ENCODE measurements at regions not wholly inside any gene's neighbourhood (a gene's known extent, or its start where the extent isn't known, plus 50 kb on each side); places are given as distances from the start of the nearest gene placed in this dataset.

DNA sequence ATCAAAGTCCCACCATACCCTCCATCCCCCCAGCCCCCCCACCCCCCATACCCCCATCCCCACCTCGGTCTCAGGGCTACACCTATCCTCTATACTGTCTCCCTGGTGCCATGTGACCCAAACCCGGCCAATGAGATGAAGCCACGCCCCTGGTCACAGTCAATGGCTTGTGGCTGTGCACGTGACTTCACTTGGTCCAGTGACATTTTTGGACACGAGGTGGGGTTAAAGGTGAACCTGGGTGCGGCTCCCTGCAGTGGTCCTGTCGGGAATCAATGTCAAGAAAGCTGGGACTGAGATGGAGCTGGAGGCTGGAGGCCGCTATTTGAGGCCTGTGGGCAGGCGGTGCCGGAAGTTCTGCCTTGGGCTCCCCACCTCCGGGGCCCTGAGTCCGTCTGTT, 100.7 kb upstream of the MAP1LC3B2 start:
- no peak for DNase-seq (ENCODE audit: low read depth)

- no peak for DNase-seq (ENCODE audit: low read depth)
Measured at GRCh38 chr12:116459011-116459875, 99.9 kb upstream of the MAP1LC3B2 start.

DNA sequence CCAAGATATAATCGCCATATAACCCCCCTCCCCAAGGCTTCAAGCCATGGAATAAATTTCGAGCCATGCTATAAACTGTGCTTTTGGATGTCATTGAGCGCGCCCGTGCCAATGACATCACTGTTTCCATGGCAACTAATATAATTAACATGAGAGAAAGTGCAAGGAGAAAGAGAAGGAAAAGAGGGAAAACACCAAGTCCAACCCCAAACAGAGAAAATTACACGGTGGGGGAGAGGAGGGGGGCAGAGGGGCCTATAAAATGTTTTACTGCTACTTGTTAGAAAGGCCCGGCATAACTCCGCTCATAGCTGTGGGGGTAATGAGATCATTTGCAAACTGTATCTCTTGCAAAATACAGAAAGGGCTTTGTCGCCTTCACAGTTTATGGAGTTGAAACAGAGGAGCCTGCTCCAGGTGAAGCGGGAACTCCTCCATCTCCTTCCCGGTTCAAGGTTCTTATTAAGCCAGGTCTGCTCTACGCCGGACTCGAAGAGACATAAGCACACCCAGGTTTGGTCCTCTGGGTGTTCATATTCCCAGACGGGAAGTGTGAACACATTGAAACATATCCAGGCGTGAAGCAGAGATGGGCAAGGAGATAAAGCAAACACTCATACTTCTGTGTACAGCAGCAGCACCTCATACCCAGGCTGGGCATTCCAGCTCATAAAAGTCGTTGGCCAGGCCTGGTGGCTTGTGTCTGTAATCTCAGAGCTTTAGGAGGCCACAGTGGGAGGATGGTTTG, 99.1 kb upstream of the MAP1LC3B2 start:
- no peak for DNase-seq (ENCODE audit: low read depth)

- DNase-seq (ENCODE audit: low read depth): no peak
Measured at GRCh38 chr12:116461060-116461459, 98.1 kb upstream of the MAP1LC3B2 start.

- DNase-seq (ENCODE audit: low read depth): no peak
Measured at GRCh38 chr12:116463366-116463765, 95.8 kb upstream of the MAP1LC3B2 start.

DNA sequence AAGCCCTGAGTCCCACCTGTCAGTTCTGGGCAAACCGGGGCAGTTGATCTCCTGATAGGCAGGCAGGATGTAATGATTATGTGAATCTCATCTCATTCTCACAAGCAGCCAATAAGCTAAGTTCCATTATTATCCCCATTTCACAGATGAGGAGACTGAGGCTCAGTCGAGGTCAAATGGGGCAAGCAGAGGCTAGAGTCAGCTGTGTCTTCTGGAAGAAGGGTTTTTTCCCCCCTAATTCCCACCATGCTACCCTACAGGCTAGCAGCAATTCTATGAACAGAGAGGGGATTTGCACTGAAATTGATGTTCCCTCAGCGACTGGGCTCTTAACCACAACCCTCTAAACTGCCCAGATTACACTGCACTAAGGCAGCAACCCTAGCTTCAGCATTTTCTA, 93.8 kb upstream of the MAP1LC3B2 start:
- no peak for DNase-seq (ENCODE audit: low read depth)

GRCh38 chr12:116465856-116466255, 93.3 kb upstream of the MAP1LC3B2 start:
- DNase-seq (ENCODE audit: low read depth): no peak

DNA sequence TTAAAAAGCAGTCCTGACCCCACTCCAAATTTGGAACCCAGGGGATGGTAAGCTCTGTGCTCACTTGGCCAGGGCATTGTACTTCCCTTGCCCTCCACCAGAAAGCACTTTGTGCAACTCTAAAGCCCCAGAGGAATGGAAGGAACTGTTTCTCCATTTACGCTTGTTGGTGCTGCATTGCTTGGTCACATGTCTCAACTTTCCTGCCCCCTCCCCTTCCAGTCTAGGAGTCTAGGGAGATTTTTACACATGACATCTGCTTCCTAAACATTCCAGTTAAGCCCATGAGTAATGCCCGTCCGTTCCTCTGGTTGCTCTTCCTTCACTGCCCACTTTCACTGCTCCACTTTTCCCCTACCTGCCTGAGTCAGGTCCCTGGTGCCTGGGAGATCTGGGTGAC, 92.6 kb upstream of the MAP1LC3B2 start:
- DNase-seq (ENCODE audit: low read depth): no peak

DNA sequence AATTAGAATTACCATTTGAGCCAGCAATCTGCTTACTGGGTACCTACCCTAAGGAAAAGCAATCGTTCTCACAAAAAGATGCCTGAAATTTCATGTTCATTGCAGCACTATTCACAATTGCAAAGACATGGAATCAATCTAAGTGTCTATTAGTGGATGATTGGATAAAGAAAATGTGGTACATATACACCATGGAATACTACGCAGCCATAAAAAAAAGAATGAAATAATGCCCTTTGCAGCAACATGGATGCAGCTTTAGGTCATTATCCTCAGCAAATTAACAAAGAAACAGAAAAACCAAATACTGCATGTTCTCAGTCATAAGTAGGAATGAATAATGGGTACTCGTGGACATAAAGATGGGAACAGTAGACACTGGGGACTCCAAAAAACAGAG, 89.8 kb upstream of the MAP1LC3B2 start:
- no peak for DNase-seq (ENCODE audit: low read depth)

DNA sequence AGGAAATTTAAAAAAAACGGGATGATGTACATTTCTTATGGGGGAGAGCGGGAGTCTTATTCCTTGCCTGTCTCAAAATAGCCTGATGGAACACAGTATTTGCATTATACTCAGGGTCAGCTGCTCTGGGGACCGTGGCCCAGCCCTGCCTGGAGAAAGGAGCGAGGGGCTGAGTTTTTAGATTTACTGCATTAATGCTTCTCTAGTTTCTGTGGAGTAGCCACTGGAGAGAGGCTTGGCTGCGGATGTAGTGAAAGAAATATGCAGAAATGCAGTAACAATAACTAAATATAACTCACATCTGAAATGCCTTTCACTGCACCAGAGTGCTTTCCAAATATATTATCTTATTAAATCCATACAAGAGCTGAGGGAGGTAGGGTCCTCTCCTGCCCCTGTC, 87.6 kb upstream of the MAP1LC3B2 start:
- no peak for DNase-seq (ENCODE audit: low read depth)

DNA sequence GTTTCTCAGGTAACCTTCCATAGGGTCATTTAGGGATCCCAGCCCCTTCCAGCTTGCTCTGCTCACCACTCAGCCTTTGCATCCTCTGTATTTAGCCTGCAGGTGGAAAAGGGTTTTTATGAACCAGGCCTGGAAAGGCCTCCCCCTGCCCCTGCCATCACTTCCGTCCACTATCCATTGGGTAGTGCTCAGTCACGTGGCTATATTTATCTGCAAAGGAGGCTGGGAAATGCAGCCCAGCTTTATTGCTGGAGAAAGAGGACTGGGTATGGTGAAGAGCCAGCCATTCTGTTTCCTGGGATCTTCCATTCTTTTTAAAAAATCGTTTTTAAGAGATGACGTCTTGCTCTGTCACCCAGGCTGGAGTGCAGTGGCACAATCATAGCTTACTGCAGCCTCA, 87.0 kb upstream of the MAP1LC3B2 start:
- DNase-seq (ENCODE audit: low read depth): no peak

- DNase-seq (ENCODE audit: low read depth): no peak
Measured at GRCh38 chr12:116473416-116473815, 85.8 kb upstream of the MAP1LC3B2 start.

GRCh38 chr12:116474331-116474730, 84.8 kb upstream of the MAP1LC3B2 start:
- no peak for DNase-seq (ENCODE audit: low read depth)

- no peak for DNase-seq (ENCODE audit: low read depth)
Measured at GRCh38 chr12:116474899-116475298, 84.3 kb upstream of the MAP1LC3B2 start.

DNA sequence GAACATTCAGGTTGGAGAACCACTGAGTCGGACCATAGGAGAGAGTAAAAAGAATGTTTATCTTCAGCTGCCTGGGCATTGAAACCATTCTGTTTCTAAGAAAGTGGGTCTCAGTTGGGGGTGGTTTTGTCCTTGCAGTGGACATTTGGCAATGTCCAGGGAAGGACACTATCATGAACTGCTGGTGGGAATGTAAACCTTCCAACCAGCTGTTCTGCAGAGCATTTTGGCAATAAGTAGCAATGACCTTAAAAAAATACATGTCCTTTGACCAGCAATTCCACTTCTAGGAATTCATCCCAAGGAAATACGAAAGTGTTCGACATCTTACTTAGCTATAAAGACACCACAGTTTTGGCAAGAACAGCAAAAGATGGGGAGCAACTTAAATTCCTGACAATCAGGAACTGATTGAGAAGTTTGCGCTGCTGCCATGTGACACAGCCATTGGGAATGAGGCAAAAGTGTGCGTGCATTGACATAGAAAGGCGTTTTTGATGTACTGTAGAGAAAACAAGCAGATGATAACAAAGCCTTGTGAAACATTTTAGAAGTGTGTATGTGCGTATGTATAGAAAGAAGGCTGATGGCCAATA, 82.9 kb upstream of the MAP1LC3B2 start:
- no peak for DNase-seq (ENCODE audit: low read depth)

DNA sequence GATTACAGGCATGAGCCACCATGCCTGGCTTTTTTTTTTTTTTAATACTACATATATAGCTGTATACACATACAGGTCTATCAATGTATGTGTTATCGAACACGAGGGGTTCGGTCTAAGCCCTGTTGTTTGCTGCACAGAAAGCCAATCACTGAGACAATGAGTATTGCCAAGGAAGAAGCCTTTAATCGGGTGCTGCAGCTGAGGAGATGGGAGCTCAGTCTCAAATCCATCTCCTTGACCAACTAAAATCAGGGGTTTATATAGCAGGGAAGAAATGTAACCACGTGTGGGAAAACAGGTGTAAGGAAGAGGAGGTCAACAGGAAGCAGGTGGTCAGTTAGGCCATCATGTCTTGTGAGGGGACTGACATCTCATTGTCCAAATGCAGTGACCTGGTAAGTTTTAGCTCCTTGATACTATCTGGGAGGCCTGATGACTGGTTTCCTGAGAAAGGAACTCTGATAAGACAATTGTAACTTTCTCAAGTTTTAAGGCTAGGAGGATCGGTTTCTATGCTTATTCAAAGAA, 80.9 kb upstream of the MAP1LC3B2 start:
- DNase-seq (ENCODE audit: low read depth): no peak

DNA sequence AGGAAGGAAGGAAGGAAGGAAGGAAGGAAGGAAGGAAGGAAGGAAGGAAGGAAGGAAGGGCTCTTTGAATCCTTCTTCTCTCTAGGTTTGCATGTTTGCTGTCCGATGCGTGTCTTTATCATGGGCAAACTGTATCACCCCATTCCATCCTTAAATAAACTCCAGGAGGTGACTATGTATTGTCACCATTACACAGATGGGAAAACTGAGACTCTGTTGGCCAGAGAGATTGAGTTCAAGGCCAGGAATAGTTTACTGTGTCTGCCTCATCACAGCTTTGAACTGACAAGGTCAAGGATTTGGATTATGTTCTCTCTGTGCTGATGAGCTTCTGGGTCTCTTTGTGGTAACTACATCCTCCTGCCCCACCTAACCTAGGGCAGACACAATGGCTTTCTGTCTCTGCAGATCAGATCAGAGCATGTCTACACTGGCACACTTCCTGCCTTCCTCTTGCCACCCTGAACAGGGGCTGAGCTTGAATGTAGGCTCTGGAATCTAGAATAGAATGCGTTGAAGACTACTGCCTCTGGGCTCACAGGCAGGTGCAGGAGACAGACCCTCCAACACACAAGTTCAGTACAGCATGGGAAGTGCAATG, 78.9 kb upstream of the MAP1LC3B2 start:
- no peak for DNase-seq (ENCODE audit: low read depth)

DNA sequence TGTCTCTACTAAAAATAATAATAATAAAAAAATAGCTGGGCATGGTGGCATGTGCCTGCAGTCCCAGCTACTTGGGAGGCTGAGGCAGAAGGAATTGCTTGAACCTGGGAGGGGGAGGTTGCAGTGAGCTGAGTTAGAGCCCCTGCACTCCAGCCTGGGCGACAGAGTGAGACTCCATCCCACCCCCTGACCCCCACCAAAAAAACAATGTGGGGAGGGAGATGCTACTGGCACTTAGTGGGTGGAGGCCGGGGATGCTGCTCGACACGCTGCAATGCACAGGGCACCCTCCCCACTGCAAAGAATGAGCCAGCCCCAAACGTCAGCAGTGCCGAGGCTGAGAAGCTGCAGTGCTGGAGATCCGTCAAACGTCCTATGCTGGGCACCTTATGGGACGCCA, 77.5 kb upstream of the MAP1LC3B2 start:
- DNase-seq (ENCODE audit: low read depth): no peak

- no peak for DNase-seq (ENCODE audit: low read depth)
Measured at GRCh38 chr12:116482179-116482578, 77.0 kb upstream of the MAP1LC3B2 start.

DNA sequence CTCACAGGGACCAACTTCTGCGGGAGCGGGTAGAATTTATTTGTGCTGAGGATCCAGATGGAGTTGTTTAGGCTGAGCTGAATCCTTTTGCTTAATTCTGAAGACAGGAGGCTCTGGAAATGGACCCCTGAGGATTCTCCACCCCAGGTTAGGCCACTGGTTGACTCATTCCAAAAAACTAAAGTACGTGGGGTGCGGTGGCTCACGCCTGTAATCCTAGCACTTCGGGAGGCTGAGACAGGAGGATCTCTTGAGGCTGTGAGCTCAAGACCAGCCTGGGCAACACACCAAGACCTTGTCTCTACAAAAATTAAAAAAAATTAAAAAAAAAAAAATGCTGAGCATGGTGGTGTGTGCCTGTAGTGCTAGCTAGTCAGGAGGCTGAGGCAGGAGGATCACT, 76.3 kb upstream of the MAP1LC3B2 start:
- DNase-seq (ENCODE audit: low read depth): no peak

DNA sequence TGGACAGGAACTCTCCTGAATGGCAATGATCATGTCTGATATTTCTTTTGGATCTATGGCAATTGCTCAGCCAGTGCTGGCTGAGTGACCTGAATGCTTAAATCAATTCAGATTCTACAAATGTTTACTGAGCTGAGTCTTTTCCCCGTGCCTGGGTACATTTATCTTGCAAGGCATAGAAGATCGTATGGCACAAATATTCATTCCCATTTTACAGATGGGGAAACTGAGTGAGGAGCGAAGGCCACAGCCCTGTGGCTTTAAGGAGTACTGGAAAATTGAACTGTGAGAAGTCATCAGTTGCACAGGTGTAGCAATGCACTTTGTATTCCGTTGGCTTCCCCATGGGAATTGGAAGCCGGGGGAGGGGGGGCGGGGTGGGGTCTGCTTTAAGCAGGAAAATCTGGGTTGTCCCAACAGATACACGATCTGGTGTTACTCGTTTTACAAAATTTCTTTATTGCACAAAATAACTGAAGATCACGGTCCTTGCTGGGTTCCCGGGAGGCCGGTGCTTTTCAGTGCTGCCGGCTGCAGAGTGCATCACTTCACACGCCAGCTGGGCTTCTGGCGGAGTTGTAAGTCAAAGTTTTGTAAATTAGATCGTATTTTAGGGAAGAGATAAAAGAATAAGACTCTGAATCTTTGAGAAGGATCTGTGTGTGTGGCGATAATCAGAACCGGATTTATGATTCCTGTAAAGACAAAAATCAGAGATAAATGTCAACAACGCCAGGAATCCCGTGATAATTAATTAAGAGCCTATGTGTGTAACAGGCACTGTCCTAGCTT, 75.0 kb upstream of the MAP1LC3B2 start:
- no peak for DNase-seq (ENCODE audit: low read depth)

- no peak for DNase-seq (ENCODE audit: low read depth)
Measured at GRCh38 chr12:116484807-116485206, 74.4 kb upstream of the MAP1LC3B2 start.
